ENCODE measurements at regions not wholly inside any gene's neighbourhood (a gene's known extent, or its start where the extent isn't known, plus 50 kb on each side); places are given as distances from the start of the nearest gene placed in this dataset.

DNA sequence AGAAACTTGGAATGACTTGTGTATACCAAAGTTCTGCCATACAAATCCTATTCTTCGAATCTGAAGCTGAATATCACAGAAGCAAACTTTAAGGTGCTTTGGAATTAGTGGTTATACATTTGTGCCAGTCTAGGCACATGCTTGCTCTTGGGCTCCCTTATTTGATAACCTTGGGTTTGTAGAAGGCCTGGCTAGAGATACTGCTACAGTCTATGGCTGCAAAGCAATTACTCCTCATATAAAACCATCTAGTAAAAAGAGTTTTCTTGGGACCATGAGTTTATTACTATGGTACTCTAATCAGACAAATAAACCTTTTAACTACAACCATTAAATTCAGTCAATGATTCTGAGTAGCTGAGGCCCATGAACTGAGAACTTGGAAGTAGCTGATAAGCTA lies 92.5 kb upstream of the SLC13A1 start:
- TF ChIP-seq ZNF274 (IDR thresholded peaks at IDR 0.05; ENCODE audit: low read depth, low read length) (no peak), YY1 (IDR thresholded peaks at IDR 0.05; ENCODE audit: insufficient read depth, insufficient read length) (no peak)

Measured in NT2/D1 (cell line).